BLaER1 treated with 17β-estradiol and CSF1 and Interleukin-3, amounts not matched to agents 10 nM and 100 nM (cell line): ENCODE measurements at regions not wholly inside any gene's neighbourhood (a gene's known extent, or its start where the extent isn't known, plus 50 kb on each side); places are given as distances from the start of the nearest gene placed in this dataset.

Experiments
- H3K27ac ChIP-seq, 11 experiments: shearing (Covaris generic); formaldehyde crosslinking; 2 replicates each; pipeline ENCODE4 v1.8.1; 2022
- H3K27me3 ChIP-seq, 11 experiments: shearing (Covaris generic); formaldehyde crosslinking; 2 replicates each; pipeline ENCODE4 v1.8.1; 2022
- H3K36me3 ChIP-seq, 11 experiments: shearing (Covaris generic); formaldehyde crosslinking; 2 replicates each; pipeline ENCODE4 v1.8.1; 2022
- H3K4me1 ChIP-seq, 10 experiments: shearing (Covaris generic); formaldehyde crosslinking; 2 replicates each; pipeline ENCODE4 v1.8.1; 2022
- H3K4me2 ChIP-seq, 11 experiments: shearing (Covaris generic); formaldehyde crosslinking; 2 replicates each; pipeline ENCODE4 v1.8.1; 2022
- H3K4me3 ChIP-seq, 10 experiments: shearing (Covaris generic); formaldehyde crosslinking; 2 replicates each; pipeline ENCODE4 v1.8.1; 2022
- H3K9ac ChIP-seq, 11 experiments: shearing (Covaris generic); formaldehyde crosslinking; 2 replicates each; pipeline ENCODE4 v1.8.1; 2022
- H3K9me3 ChIP-seq, 11 experiments: shearing (Covaris generic); formaldehyde crosslinking; replicated peaks in 1 of 11; 2 replicates each; pipeline ENCODE4 v1.8.1; 2022
- H4K20me1 ChIP-seq, 11 experiments: shearing (Covaris generic); formaldehyde crosslinking; 2 replicates each; pipeline ENCODE4 v1.8.1; 2022
- Cebpa-rat ChIP-seq, 11 experiments: shearing (Covaris generic); IDR thresholded peaks; 2 replicates each; pipeline ENCODE4 v1.8.1; 2022

DNA sequence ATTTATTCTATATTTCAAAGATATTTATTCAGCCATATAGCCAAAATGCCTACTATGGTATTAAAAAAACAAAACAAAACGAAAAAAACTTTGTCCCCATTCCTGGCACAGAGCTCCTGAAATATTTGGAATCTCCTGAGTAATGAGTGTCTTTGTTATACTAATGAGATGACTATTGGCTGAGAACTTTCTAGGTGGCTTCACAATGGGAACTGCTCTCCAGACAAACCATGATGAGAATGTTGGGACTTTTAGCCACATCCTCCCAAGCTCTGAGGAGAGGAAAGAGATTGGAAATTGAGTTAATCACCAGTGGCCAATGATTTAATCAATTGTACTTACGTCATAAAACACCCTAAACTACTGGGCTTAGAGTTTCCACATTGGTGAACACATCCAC is 631.8 kb upstream of the SETBP1 start:
- no peak overlapping the region for H3K4me3 ChIP-seq
- no peaks in the 10 kb centered on the region for H3K36me3 ChIP-seq
- no peaks in the 10 kb centered on the region for H3K27me3 ChIP-seq
- no peak overlapping the region for H3K27ac ChIP-seq
- H4K20me1 ChIP-seq: no peaks in the 10 kb centered on the region
- no peak overlapping the region for H3K4me2 ChIP-seq
- no peaks in the 10 kb centered on the region for H3K9me3 ChIP-seq
- no peak for TF ChIP-seq Cebpa-rat (IDR thresholded peaks at IDR 0.05)
- no peak overlapping the region for H3K9ac ChIP-seq
- peaks cover 0 to 4% (median 0%) of the 10 kb centered on the region in 10 experiments; a peak in 3 of 20 replicates for H3K4me1 ChIP-seq

DNA sequence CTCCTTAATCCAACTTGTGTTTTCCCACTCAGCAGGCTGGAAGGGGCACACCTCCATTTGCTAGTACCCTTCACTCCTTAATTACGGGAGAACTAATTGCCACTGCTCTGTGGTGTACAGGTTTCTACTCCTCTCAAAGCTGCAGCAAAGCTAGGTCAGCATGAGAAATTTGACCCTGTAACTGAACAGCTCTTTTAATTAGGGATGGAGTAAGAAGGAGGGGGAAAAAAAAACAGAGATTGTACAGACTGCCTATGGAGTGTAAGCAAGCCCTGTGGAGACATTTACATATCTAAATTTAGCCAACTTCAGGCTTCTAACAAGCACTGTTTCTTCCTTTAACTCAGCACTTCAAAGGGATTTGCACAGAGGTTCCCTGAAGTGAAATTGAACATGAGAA is 629.7 kb upstream of the SETBP1 start:
- Histone ChIP-seq H3K4me2 (peak overlapping the region in 1 of 11 experiments; percentile 26; a peak in 1 of 22 replicates), H3K9ac (no peak overlapping the region)
- TF ChIP-seq Cebpa-rat (IDR thresholded peaks at IDR 0.05): no peak

DNA sequence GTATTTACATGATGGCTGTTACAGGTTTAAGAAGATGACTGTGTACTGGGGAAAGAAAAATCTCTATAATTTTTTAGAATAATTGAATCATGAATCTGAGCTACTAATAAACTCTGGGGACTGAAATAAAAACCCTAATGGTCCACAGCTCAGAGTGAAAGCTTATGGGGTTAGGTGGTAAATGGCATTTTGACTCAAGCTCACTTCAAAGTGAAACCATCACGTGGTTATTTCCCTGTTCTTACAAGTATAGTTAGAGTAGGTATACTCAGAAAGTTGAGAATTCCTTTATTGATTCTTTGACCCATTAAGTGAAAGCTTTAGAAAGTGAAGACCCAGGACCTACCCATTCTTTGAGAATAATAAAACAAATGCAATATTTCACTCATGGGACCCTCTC is 626.2 kb upstream of the SETBP1 start:
- Histone ChIP-seq H3K36me3 (no peaks in the 10 kb centered on the region), H3K4me3 (no peak overlapping the region), H3K4me1 (peaks cover 0 to 14% (median 8%) of the 10 kb centered on the region in 10 experiments; a peak in 9 of 20 replicates), H3K9ac (no peak overlapping the region), H4K20me1 (no peaks in the 10 kb centered on the region), H3K27ac (no peak overlapping the region), H3K4me2 (peak overlapping the region in 4 of 11 experiments; percentile 32 to 51 (median 41); a peak in 5 of 22 replicates), H3K27me3 (no peaks in the 10 kb centered on the region), H3K9me3 (no peaks in the 10 kb centered on the region; a peak in 1 of 22 replicates)
- no peak for TF ChIP-seq Cebpa-rat (IDR thresholded peaks at IDR 0.05)

More for the DNA sequence above, 629.7 kb upstream of the SETBP1 start:
- H3K9me3 ChIP-seq: no peaks in the 10 kb centered on the region
- no peaks in the 10 kb centered on the region for H3K27me3 ChIP-seq
- no peak overlapping the region for H3K4me3 ChIP-seq
- H3K4me1 ChIP-seq: peaks cover 0 to 14% (median 8%) of the 10 kb centered on the region in 10 experiments; a peak in 9 of 20 replicates
- no peak overlapping the region for H3K27ac ChIP-seq
- no peaks in the 10 kb centered on the region for H3K36me3 ChIP-seq
- H4K20me1 ChIP-seq: no peaks in the 10 kb centered on the region

DNA sequence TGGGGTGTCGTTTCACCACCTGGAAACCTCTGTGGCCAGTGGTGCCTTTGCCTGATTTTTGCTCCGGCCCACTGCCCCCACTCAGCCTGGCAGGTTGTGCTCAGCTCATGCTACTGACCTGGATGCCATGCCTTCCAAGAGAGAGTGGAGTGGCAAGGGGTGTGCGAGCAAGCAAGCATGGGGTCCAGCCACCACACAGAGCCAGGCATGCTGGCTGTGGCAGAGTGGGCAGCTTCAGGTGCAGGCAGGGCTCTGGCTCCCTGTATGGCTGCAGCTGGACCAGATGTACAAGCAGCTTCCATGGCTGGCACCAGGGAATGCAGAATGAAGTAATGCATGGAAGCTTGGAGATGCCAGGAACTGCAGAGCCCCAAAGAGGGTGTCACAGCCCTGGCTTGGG is 620.5 kb upstream of the SETBP1 start:
- no peak overlapping the region for H3K9ac ChIP-seq
- H3K36me3 ChIP-seq: no peaks in the 10 kb centered on the region
- no peak overlapping the region for H3K27ac ChIP-seq
- no peak overlapping the region for H3K4me3 ChIP-seq
- peaks cover 0 to 15% (median 12%) of the 10 kb centered on the region in 11 experiments; a peak in 10 of 22 replicates for H3K9me3 ChIP-seq
- no peak for TF ChIP-seq Cebpa-rat (IDR thresholded peaks at IDR 0.05)
- no peaks in the 10 kb centered on the region for H4K20me1 ChIP-seq
- no peaks in the 10 kb centered on the region for H3K27me3 ChIP-seq
- no peak overlapping the region for H3K4me2 ChIP-seq
- H3K4me1 ChIP-seq: peaks cover 0 to 5% (median 3%) of the 10 kb centered on the region in 10 experiments; a peak in 9 of 20 replicates

DNA sequence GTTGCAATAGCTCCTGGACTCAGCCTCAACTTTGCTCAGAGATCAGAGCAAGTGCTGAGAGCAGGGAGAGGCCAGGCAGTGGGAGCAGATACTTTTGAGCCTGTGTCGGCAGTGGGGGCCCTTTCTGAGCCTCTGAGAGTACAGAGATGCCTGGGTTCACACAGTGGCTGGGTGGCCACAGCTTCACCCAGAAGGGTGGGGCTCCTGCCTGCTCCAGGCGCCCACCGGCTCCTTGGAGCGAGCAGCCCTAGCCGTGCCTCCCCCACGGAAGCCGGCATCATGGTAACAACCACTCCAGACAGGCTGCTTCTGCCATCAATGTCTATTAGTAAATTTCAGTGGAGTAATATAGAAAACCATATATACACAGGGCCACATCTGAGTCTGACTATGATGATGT is 619.2 kb upstream of the SETBP1 start:
- H3K9ac ChIP-seq: no peak overlapping the region
- no peak overlapping the region for H3K27ac ChIP-seq
- peaks cover 0 to 15% (median 12%) of the 10 kb centered on the region in 11 experiments; a peak in 10 of 22 replicates for H3K9me3 ChIP-seq
- H3K27me3 ChIP-seq: no peaks in the 10 kb centered on the region
- no peaks in the 10 kb centered on the region for H3K4me1 ChIP-seq
- H3K4me2 ChIP-seq: no peak overlapping the region
- H3K36me3 ChIP-seq: no peaks in the 10 kb centered on the region
- no peak for TF ChIP-seq Cebpa-rat (IDR thresholded peaks at IDR 0.05)
- no peaks in the 10 kb centered on the region for H4K20me1 ChIP-seq
- no peak overlapping the region for H3K4me3 ChIP-seq

DNA sequence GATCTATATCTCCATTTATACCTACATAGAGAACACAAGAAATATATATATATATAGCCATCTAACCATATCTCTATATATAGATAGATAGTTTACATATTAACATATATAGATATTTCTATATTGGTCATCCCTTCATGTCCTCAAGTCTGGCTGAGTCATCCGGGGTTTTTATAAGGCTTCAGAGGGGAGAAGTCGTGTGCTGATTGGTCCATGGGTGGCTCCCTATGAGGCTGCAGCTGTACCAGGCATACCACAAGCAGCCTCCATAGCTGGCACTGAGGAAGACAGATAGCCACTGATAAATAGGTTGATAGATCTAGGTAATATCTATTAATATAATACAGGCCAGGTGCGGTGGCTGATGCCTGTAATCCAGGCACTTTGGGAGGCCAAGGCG is 618.3 kb upstream of the SETBP1 start:
- H3K9me3 ChIP-seq: peaks cover 0 to 15% (median 12%) of the 10 kb centered on the region in 11 experiments; a peak in 10 of 22 replicates
- no peak for TF ChIP-seq Cebpa-rat (IDR thresholded peaks at IDR 0.05)
- H3K4me2 ChIP-seq: no peak overlapping the region
- no peak overlapping the region for H3K27ac ChIP-seq
- H3K9ac ChIP-seq: no peak overlapping the region
- H3K4me1 ChIP-seq: no peaks in the 10 kb centered on the region
- H3K36me3 ChIP-seq: no peaks in the 10 kb centered on the region
- no peaks in the 10 kb centered on the region for H4K20me1 ChIP-seq
- H3K4me3 ChIP-seq: no peak overlapping the region
- H3K27me3 ChIP-seq: no peaks in the 10 kb centered on the region

DNA sequence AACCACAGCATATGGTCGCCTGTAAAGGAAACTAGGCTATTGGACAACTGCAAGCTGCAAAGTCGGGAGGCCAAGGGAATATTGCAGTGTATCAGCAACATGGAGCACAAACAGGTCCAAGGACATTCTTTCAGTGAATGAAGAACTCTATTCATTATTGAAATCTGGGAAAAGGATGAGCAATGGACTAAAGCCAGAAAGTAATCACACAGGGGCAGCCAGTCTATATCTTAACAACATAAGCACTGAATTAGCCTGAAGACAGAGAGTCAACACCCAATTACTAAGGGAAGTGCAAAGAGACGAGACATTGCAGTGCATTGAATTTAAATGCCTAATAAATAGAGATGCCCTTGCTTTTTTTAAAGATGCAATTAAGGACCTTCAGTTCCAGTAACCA is 615.5 kb upstream of the SETBP1 start:
- TF ChIP-seq Cebpa-rat (IDR thresholded peaks at IDR 0.05): no peak
- H3K9me3 ChIP-seq: peaks cover 0 to 13% (median 10%) of the 10 kb centered on the region in 11 experiments; a peak in 10 of 22 replicates
- H4K20me1 ChIP-seq: no peaks in the 10 kb centered on the region
- H3K27me3 ChIP-seq: no peaks in the 10 kb centered on the region
- H3K4me3 ChIP-seq: no peak overlapping the region
- no peaks in the 10 kb centered on the region for H3K36me3 ChIP-seq
- no peak overlapping the region for H3K4me2 ChIP-seq
- H3K27ac ChIP-seq: no peak overlapping the region
- no peak overlapping the region for H3K9ac ChIP-seq
- no peaks in the 10 kb centered on the region for H3K4me1 ChIP-seq

DNA sequence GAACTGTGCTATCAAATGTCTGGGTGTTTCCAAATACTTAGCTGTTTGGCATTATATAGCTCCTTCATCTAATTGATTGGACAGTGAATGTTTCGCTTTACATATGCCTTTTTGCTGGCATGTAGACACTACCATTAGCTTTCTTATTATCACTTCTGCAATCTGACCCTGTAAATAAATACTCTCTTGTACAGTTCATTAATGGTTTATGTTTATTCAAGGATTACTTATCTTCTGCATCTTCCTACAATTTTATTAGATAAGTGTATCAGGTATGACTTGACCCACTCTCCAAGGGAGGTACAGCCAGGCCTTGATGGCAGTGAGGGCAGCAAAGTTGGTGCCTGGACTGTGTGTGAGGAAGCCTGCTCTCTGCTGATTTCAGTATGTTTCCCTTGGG is 614.1 kb upstream of the SETBP1 start:
- TF ChIP-seq Cebpa-rat (IDR thresholded peaks at IDR 0.05): no peak
- Histone ChIP-seq H3K4me2 (no peak overlapping the region), H3K9me3 (no peaks in the 10 kb centered on the region; a peak in 1 of 22 replicates), H4K20me1 (no peaks in the 10 kb centered on the region), H3K4me3 (no peak overlapping the region), H3K27ac (no peak overlapping the region), H3K4me1 (no peaks in the 10 kb centered on the region), H3K9ac (no peak overlapping the region), H3K27me3 (no peaks in the 10 kb centered on the region), H3K36me3 (no peaks in the 10 kb centered on the region)

DNA sequence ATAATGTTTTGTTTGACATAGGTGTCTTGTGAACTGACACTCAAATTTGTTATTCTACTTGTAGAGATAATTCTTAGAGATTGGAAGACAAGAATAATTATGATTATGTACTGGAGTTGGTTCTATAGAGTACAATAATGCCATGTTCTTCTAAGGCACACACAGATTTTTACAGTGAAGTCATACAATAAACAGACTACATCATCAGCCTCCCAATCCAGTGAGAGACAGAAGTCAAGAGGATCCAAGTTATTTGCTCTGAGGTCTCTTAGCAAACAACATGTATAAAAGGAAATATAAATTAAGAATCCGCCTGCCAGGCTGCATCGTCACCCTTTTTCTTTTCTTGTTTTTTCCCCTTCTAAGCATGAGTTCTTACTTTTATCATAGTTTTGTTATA is 613.5 kb upstream of the SETBP1 start:
- H3K27ac ChIP-seq: no peak overlapping the region
- H3K36me3 ChIP-seq: no peaks in the 10 kb centered on the region
- H3K9me3 ChIP-seq: no peaks in the 10 kb centered on the region
- H3K9ac ChIP-seq: no peak overlapping the region
- H3K4me3 ChIP-seq: no peak overlapping the region
- H3K27me3 ChIP-seq: no peaks in the 10 kb centered on the region
- H3K4me1 ChIP-seq: no peaks in the 10 kb centered on the region
- H3K4me2 ChIP-seq: no peak overlapping the region
- no peak for TF ChIP-seq Cebpa-rat (IDR thresholded peaks at IDR 0.05)
- H4K20me1 ChIP-seq: no peaks in the 10 kb centered on the region

DNA sequence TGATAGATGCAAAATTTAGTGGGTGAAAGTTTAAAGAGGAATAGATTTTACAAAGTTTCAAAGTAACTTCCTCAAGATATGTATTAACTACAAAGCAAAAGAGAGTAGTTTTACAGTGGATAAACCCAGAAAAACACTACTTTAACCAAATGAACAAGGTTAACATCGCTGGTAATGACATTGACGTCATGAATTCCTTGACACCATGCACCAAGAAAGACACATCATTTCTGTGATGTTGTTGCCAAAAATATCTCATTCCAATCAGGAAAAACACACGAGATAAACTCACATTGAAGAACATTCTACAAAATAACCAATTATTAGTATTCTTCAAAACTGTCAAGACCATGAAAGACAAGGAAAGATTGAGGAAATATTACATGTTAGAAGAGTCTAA is 605.6 kb upstream of the SETBP1 start:
- no peak for TF ChIP-seq Cebpa-rat (IDR thresholded peaks at IDR 0.05)
- Histone ChIP-seq H4K20me1 (no peaks in the 10 kb centered on the region), H3K9me3 (no peaks in the 10 kb centered on the region), H3K4me2 (no peak overlapping the region), H3K4me3 (no peak overlapping the region), H3K36me3 (no peaks in the 10 kb centered on the region), H3K9ac (no peak overlapping the region), H3K27ac (no peak overlapping the region), H3K4me1 (no peaks in the 10 kb centered on the region), H3K27me3 (no peaks in the 10 kb centered on the region)
